DND-41 (cell line): ENCODE measurements at regions not wholly inside any gene's neighbourhood (a gene's known extent, or its start where the extent isn't known, plus 50 kb on each side); places are given as distances from the start of the nearest gene placed in this dataset.

Source experiments
- CTCF ChIP-seq: IDR thresholded peaks from 2 replicates; pipeline ENCODE4 v1.5.1; 2012; ENCODE audit warnings: borderline replicate concordance, low read length, moderate library complexity, mild to moderate bottlenecking; ENCODE audit not compliant: poor library complexity, severe bottlenecking; ENCODE audit errors: extremely low read depth
- EZH2 ChIP-seq: IDR thresholded peaks from 3 replicates; pipeline ENCODE4 v1.6.1; 2012; ENCODE audit warnings: borderline replicate concordance, low read depth, mild to moderate bottlenecking, moderate library complexity, low read length, inconsistent platforms; ENCODE audit not compliant: severe bottlenecking

- no peak for TF ChIP-seq EZH2
- no peak for TF ChIP-seq CTCF
Measured at GRCh38 chr6:137952247-137952646, 85.2 kb downstream of the TNFAIP3 start.
